DOHH2 (cell line): ENCODE measurements at regions not wholly inside any gene's neighbourhood (a gene's known extent, or its start where the extent isn't known, plus 50 kb on each side); places are given as distances from the start of the nearest gene placed in this dataset.

ENCODE experiments used
- H3F3A ChIP-seq: fragments of 200-600 bp; sonication (generic), shearing (Covaris generic); 2 replicates; pipeline ENCODE4 v1.6.0; 2016; ENCODE audit warnings: antibody characterized with exemption, mild to moderate bottlenecking; ENCODE audit not compliant: control insufficient read depth, insufficient read depth
- H3K27ac ChIP-seq: fragments of 200-600 bp; sonication (generic); 2 replicates; pipeline ENCODE4 v1.5.1; 2014; ENCODE audit warnings: low read depth, mild to moderate bottlenecking, low read length, moderate library complexity
- H3K27me3 ChIP-seq: fragments of 200-600 bp; sonication (generic); 2 replicates; pipeline ENCODE4 v1.6.1; 2014; ENCODE audit warnings: mild to moderate bottlenecking, low read length, mixed read lengths; ENCODE audit not compliant: control insufficient read depth
- H3K36me3 ChIP-seq: fragments of 200-600 bp; sonication (generic); 2 replicates; pipeline ENCODE4 v1.6.1; 2014; ENCODE audit warnings: mild to moderate bottlenecking, low read length, moderate library complexity, mixed read lengths; ENCODE audit not compliant: control insufficient read depth
- H3K4me1 ChIP-seq: fragments of 200-600 bp; sonication (generic); 2 replicates; pipeline ENCODE4 v1.6.1; 2014; ENCODE audit warnings: mild to moderate bottlenecking, low read length, mixed read lengths; ENCODE audit not compliant: control insufficient read depth
- H3K4me2 ChIP-seq: fragments of 200-600 bp; sonication (generic); 2 replicates; pipeline ENCODE4 v1.6.0; 2014; ENCODE audit warnings: mild to moderate bottlenecking, low read length, moderate library complexity
- H3K4me3 ChIP-seq: fragments of 200-600 bp; sonication (generic); 2 replicates; pipeline ENCODE4 v1.5.1; 2014; ENCODE audit warnings: mild to moderate bottlenecking, low read length, mixed read lengths
- H3K79me2 ChIP-seq: fragments of 200-600 bp; sonication (generic); 2 replicates; pipeline ENCODE4 v1.6.1; 2014; ENCODE audit warnings: mild to moderate bottlenecking, low read length, mixed read lengths; ENCODE audit not compliant: control insufficient read depth
- H3K9me2 ChIP-seq: fragments of 200-600 bp; sonication (generic); replicated peaks from 2 replicates; pipeline ENCODE4 v1.6.1; 2014; ENCODE audit warnings: mild to moderate bottlenecking, low read length, mixed read lengths; ENCODE audit not compliant: control insufficient read depth
- H3K9me3 ChIP-seq: fragments of 200-600 bp; sonication (generic); 2 replicates; pipeline ENCODE4 v1.6.1; 2014; ENCODE audit warnings: antibody characterized with exemption, low read length, mixed read lengths; ENCODE audit not compliant: control insufficient read depth, insufficient read depth
- H4K20me1 ChIP-seq: fragments of 200-600 bp; sonication (generic); 2 replicates; pipeline ENCODE4 v1.6.0; 2014; ENCODE audit warnings: low read depth, mild to moderate bottlenecking, antibody characterized with exemption, low read length, moderate library complexity; ENCODE audit not compliant: control insufficient read depth, insufficient read depth
- CTCF ChIP-seq: fragments of 200-600 bp; sonication (generic); IDR thresholded peaks from one replicate; pipeline ENCODE4 v1.5.1; 2014; ENCODE audit warnings: antibody characterized with exemption, mild to moderate bottlenecking, low read depth, low read length; ENCODE audit not compliant: poor library complexity, severe bottlenecking
- EZH2phosphoT487 ChIP-seq: fragments of 200-600 bp; sonication (generic); IDR thresholded peaks from 2 replicates; pipeline ENCODE4 v1.6.1; 2017; ENCODE audit warnings: borderline replicate concordance, mild to moderate bottlenecking, antibody characterized with exemption, low read length, moderate library complexity, mixed read lengths

DNA sequence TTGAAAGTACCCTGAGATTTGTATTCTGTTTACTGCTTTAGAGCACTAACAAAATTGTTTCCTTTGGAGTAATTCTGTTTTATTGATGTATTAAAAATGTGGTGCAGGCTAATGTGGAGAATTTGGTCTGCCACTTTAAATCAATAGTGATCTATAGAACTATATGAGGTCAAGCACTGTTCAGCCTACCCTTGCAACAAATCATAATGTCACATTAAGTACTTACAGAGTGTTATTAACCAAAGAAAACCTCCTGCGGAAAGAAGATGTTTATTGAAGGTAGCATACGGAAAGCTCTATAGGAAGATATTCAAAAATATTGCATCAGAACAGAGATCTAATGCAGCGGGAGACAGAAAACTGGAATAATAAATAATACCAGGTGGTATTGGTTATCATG, 865.0 kb upstream of the TYRP1 start:
- Histone ChIP-seq H3K4me2 (no peak overlapping the region), H3K79me2 (no peaks in the 10 kb centered on the region), H4K20me1 (no peaks in the 10 kb centered on the region), H3K9me2 (no peaks in the 10 kb centered on the region), H3K4me1 (no peaks in the 10 kb centered on the region), H3F3A (no peaks in the 10 kb centered on the region), H3K9me3 (no peaks in the 10 kb centered on the region), H3K36me3 (no peaks in the 10 kb centered on the region), H3K27me3 (no peaks in the 10 kb centered on the region), H3K4me3 (no peak overlapping the region), H3K27ac (no peak overlapping the region)
- TF ChIP-seq EZH2phosphoT487 (no peak), CTCF (no peak)

DNA sequence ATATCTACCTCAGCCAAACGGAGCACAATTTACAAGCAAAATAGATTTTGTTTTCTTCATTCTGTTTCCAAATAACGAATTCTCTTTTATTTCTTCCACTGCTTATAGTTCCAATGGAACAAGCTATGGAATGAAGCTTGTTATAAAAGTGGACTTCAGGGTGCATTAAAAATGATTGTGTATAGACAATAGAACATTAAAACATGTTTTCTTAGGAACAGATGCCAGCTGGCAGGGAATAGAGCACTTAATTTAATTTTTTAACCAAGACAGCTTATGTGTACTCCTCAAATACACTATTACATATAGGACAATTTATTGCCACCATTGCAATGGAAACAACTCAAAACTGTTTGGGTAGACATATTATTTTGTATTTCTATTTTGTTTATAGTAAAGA, 860.1 kb upstream of the TYRP1 start:
- no peak overlapping the region for H3K4me2 ChIP-seq
- H4K20me1 ChIP-seq: no peaks in the 10 kb centered on the region
- no peaks in the 10 kb centered on the region for H3K4me1 ChIP-seq
- no peaks in the 10 kb centered on the region for H3K27me3 ChIP-seq
- H3K79me2 ChIP-seq: no peaks in the 10 kb centered on the region
- no peaks in the 10 kb centered on the region for H3K36me3 ChIP-seq
- H3F3A ChIP-seq: no peaks in the 10 kb centered on the region
- TF ChIP-seq CTCF (no peak), EZH2phosphoT487 (no peak)
- no peaks in the 10 kb centered on the region; the same call in 1 of the 2 replicates for H3K9me3 ChIP-seq
- H3K4me3 ChIP-seq: no peak overlapping the region
- H3K27ac ChIP-seq: no peak overlapping the region
- no peaks in the 10 kb centered on the region for H3K9me2 ChIP-seq

DNA sequence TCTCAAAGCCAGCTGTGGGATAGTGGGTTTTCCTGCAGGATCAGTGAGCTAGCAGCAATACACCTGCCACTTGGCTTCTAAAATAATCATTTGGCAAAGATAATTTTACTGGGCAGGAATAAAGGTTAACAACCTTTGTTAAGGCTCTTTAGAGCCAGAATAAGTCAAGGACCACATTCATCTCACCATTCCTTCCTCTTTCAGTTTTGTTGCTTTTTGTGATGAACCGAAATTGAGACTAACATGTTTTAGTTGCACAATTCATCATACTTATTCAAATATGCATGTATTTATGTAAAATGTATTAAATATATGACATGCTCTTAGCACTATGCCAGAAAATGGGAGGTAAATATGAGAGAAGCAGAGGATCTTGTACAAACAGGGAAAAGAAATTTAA, 824.4 kb upstream of the TYRP1 start:
- H3K79me2 ChIP-seq: no peaks in the 10 kb centered on the region
- no peaks in the 10 kb centered on the region for H3K27me3 ChIP-seq
- H3F3A ChIP-seq: no peaks in the 10 kb centered on the region
- H3K36me3 ChIP-seq: no peaks in the 10 kb centered on the region
- H4K20me1 ChIP-seq: no peaks in the 10 kb centered on the region
- TF ChIP-seq CTCF (no peak), EZH2phosphoT487 (no peak)
- no peaks in the 10 kb centered on the region for H3K9me3 ChIP-seq
- H3K4me1 ChIP-seq: no peaks in the 10 kb centered on the region
- H3K4me2 ChIP-seq: no peak overlapping the region
- no peak overlapping the region for H3K4me3 ChIP-seq
- no peaks in the 10 kb centered on the region for H3K9me2 ChIP-seq
- no peak overlapping the region for H3K27ac ChIP-seq

DNA sequence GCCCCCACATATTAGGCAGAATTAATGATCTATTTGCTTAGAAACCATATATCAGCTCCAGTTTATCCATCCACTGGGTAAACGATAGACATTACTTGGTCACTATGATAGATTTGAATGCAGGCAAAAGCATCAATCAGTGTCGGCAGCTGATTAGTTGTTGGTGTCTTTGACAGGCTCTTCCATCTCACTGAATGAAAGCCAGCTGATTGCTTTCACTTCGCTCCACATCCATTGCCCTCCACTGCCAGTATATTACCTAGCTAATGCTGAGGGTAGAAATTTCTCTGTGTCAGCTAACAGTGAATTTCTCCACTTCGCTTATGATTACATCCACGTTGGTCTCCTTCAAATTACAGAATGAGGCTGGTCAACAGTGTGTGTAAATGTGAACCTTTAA, 821.3 kb upstream of the TYRP1 start:
- Histone ChIP-seq H3K36me3 (no peaks in the 10 kb centered on the region), H3K4me3 (no peak overlapping the region), H3K27me3 (no peaks in the 10 kb centered on the region), H3K9me3 (no peaks in the 10 kb centered on the region), H3K79me2 (no peaks in the 10 kb centered on the region), H3K9me2 (no peaks in the 10 kb centered on the region), H3F3A (no peaks in the 10 kb centered on the region), H4K20me1 (no peaks in the 10 kb centered on the region), H3K4me1 (no peaks in the 10 kb centered on the region), H3K4me2 (no peak overlapping the region), H3K27ac (no peak overlapping the region)
- TF ChIP-seq CTCF: no peak
- TF ChIP-seq EZH2phosphoT487: no peak
